MM.1S (cell line): ENCODE measurements at regions not wholly inside any gene's neighbourhood (a gene's known extent, or its start where the extent isn't known, plus 50 kb on each side); places are given as distances from the start of the nearest gene placed in this dataset.

Source experiments
- CTCF ChIP-seq: fragments of 300-600 bp; sonication (generic); IDR thresholded peaks from 2 replicates; pipeline ENCODE4 v1.5.1; 2016; ENCODE audit warnings: antibody characterized with exemption, low read length, mixed read lengths
- EZH2 ChIP-seq: fragments of 300-600 bp; sonication (generic); optimal IDR thresholded peaks from 2 replicates; pipeline ENCODE3; 2017; ENCODE audit warnings: low read depth, mild to moderate bottlenecking, antibody characterized with exemption, low read length, mixed read lengths
- EZH2phosphoT487 ChIP-seq: fragments of 300-600 bp; sonication (generic); IDR thresholded peaks from 2 replicates; pipeline ENCODE4 v1.6.1; 2018; ENCODE audit warnings: antibody characterized with exemption, low read length

DNA sequence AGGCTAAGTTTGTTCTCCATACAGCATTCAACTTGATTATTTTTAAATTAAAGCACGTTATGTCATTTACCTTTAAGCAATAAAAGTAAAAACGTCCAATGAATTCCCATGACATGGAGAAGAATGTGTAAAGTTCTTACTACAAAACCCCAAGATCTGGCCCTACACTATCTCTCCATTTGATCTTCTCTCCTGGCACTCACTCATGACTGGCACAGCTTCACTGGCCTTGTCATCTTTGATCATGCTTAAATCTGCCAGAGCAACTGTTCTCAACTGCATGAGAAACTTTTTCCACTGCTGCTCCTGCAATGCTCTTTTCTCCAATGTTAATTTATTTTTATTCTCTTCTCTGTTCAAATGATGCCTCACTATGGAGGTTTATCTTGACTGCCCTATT, 1109.0 kb upstream of the IGFBP7 start:
- TF ChIP-seq EZH2phosphoT487 (no peak), EZH2 (no peak), CTCF (no peak)
